Transverse colon (tissue), 4 donors: ENCODE measurements at regions not wholly inside any gene's neighbourhood (a gene's known extent, or its start where the extent isn't known, plus 50 kb on each side); places are given as distances from the start of the nearest gene placed in this dataset.

Source experiments
- CTCF ChIP-seq, 5 experiments: fragments of 200-600 bp in 3 of 5; fragments of 450-650 bp in 2 of 5; sonication (generic) in 3 of 5; IDR thresholded peaks; 1 replicate in 2 of 5; 2 replicates in 3 of 5; pipeline ENCODE4 v1.5.1; 2016 to 2017; ENCODE audit warnings: antibody characterized with exemption in 5 of 5, inconsistent platforms in 3 of 5, mild to moderate bottlenecking in 2 of 5, moderate library complexity in 1 of 5
- EP300 ChIP-seq: sonication (generic); formaldehyde crosslinking; IDR thresholded peaks from one replicate; pipeline ENCODE4 v1.6.1; 2017; ENCODE audit warnings: antibody characterized with exemption, low read depth
- POLR2A ChIP-seq: fragments of 450-650 bp; IDR thresholded peaks from one replicate; pipeline ENCODE4 v1.6.1; 2016; ENCODE audit warnings: antibody characterized with exemption, mild to moderate bottlenecking, moderate library complexity
- POLR2AphosphoS5 ChIP-seq, 3 donors: sonication (generic); formaldehyde crosslinking; IDR thresholded peaks; one replicate each; pipeline ENCODE4 v1.6.1; 2016; ENCODE audit warnings: antibody characterized with exemption in 3 of 3

- no peak for TF ChIP-seq CTCF (IDR thresholded peaks at IDR 0.05)
- no peak for TF ChIP-seq EP300
- TF ChIP-seq POLR2A, result no peak
- TF ChIP-seq POLR2AphosphoS5 (IDR thresholded peaks at IDR 0.05), result no peak
Observed at GRCh38 chrX:69365349-69365748, 138.8 kb upstream of the NALF2 start.
